CD14-positive monocyte (primary cell): ENCODE measurements at regions not wholly inside any gene's neighbourhood (a gene's known extent, or its start where the extent isn't known, plus 50 kb on each side); places are given as distances from the start of the nearest gene placed in this dataset.

ENCODE experiments used
- DNase-seq, 3 donors: peaks; one replicate each; pipeline ENCODE4 v3.0.0-alpha.2; 2011 to 2022
- H2AFZ ChIP-seq: 2 replicates; pipeline ENCODE4 v1.6.0; 2012; ENCODE audit warnings: mild to moderate bottlenecking, low read depth, low read length, inconsistent platforms; ENCODE audit not compliant: insufficient read depth, poor library complexity, severe bottlenecking
- H3K27ac ChIP-seq, 2 donors: 1 replicate in 1 of 2; 2 replicates in 1 of 2; pipeline ENCODE4 v1.5.1; 2012 to 2013; ENCODE audit warnings: low read length in 2 of 2, control low read depth in 1 of 2, inconsistent platforms in 1 of 2, low read depth in 1 of 2, mild to moderate bottlenecking in 1 of 2
- H3K27me3 ChIP-seq, 2 donors: one replicate each; pipeline versions ENCODE4 v1.6.0 to v1.6.1; 2011 to 2013; ENCODE audit warnings: low read length in 2 of 2; ENCODE audit not compliant: control insufficient read depth in 2 of 2, insufficient read depth in 2 of 2
- H3K36me3 ChIP-seq, 2 donors: replicated peaks in 1 of 2; 1 replicate in 1 of 2; 2 replicates in 1 of 2; pipeline versions ENCODE4 v1.5.1 to v1.6.1; 2012 to 2013; ENCODE audit warnings: low read length in 2 of 2, control low read depth in 1 of 2, inconsistent platforms in 1 of 2, mild to moderate bottlenecking in 1 of 2; ENCODE audit not compliant: insufficient read depth in 2 of 2, control insufficient read depth in 1 of 2
- H3K4me1 ChIP-seq, 2 donors: 1 replicate in 1 of 2; 2 replicates in 1 of 2; pipeline versions ENCODE4 v1.5.1 to v1.6.1; 2012 to 2013; ENCODE audit warnings: low read length in 2 of 2, control low read depth in 1 of 2, inconsistent platforms in 1 of 2, mild to moderate bottlenecking in 1 of 2, moderate library complexity in 1 of 2; ENCODE audit not compliant: insufficient read depth in 2 of 2, control insufficient read depth in 1 of 2
- H3K4me2 ChIP-seq: replicated peaks from 2 replicates; pipeline ENCODE3; 2012; ENCODE audit warnings: low read length, moderate library complexity, mild to moderate bottlenecking; ENCODE audit not compliant: poor library complexity, severe bottlenecking; ENCODE audit errors: extremely low read depth
- H3K4me3 ChIP-seq, 3 experiments: fragments of 200-600 bp in 1 of 3; sonication (generic) in 1 of 3; replicated peaks in 1 of 3; 1 replicate in 2 of 3; 2 replicates in 1 of 3; pipeline ENCODE4 v1.5.1; 2011 to 2013; ENCODE audit warnings: low read length in 3 of 3, mild to moderate bottlenecking in 3 of 3, control low read depth in 2 of 3, low read depth in 2 of 3, inconsistent platforms in 1 of 3, moderate library complexity in 1 of 3
- H3K79me2 ChIP-seq: 2 replicates; pipeline ENCODE4 v1.6.0; 2012; ENCODE audit warnings: mild to moderate bottlenecking, control low read depth, inconsistent platforms, low read length, moderate library complexity; ENCODE audit not compliant: insufficient read depth
- H3K9ac ChIP-seq: 2 replicates; pipeline ENCODE4 v1.6.0; 2017; ENCODE audit warnings: low read length, mild to moderate bottlenecking; ENCODE audit not compliant: insufficient read depth, poor library complexity, severe bottlenecking
- H3K9me3 ChIP-seq, 2 donors: replicated peaks in 1 of 2; 1 replicate in 1 of 2; 2 replicates in 1 of 2; pipeline versions ENCODE4 v1.5.1 to v1.6.1; 2012 to 2013; ENCODE audit warnings: low read length in 2 of 2, control low read depth in 1 of 2; ENCODE audit not compliant: control insufficient read depth in 1 of 2, insufficient read depth in 1 of 2
- H4K20me1 ChIP-seq: 2 replicates; pipeline ENCODE4 v1.6.0; 2012; ENCODE audit warnings: mild to moderate bottlenecking, low read length, control low read depth, moderate library complexity; ENCODE audit not compliant: insufficient read depth
- H3K27ac Mint-ChIP-seq, 7 donors: one replicate each; pipeline ENCODE4 v1.8.0; 2020; ENCODE audit warnings: mild to moderate bottlenecking in 7 of 7, mixed read lengths in 7 of 7, moderate library complexity in 6 of 7, inconsistent platforms in 2 of 7
- H3K27me3 Mint-ChIP-seq, 3 donors: one replicate each; pipeline ENCODE4 v1.8.0; 2021 to 2022; ENCODE audit warnings: low read depth in 3 of 3, mild to moderate bottlenecking in 3 of 3, mixed read lengths in 3 of 3, moderate library complexity in 3 of 3, inconsistent platforms in 1 of 3
- H3K36me3 Mint-ChIP-seq, 2 donors: one replicate each; pipeline ENCODE4 v1.8.0; 2020; ENCODE audit warnings: mixed read lengths in 2 of 2, inconsistent platforms in 1 of 2, mild to moderate bottlenecking in 1 of 2
- H3K4me1 Mint-ChIP-seq: one replicate; pipeline ENCODE4 v1.8.0; 2020; ENCODE audit warnings: mild to moderate bottlenecking, mixed read lengths
- H3K4me3 Mint-ChIP-seq, 2 donors: one replicate each; pipeline ENCODE4 v1.8.0; 2020; ENCODE audit warnings: mild to moderate bottlenecking in 2 of 2, mixed read lengths in 2 of 2, moderate library complexity in 1 of 2
- H3K9me3 Mint-ChIP-seq, 7 donors: one replicate each; pipeline ENCODE4 v1.8.0; 2020 to 2022; ENCODE audit warnings: mixed read lengths in 7 of 7, mild to moderate bottlenecking in 6 of 7, moderate library complexity in 6 of 7, inconsistent platforms in 2 of 7
- WGBS: methylation state at CpG from one replicate; pipeline ENCODE4 v1.1.5; 2013; ENCODE audit warnings: missing lambda C conversion rate; ENCODE audit not compliant: insufficient coverage; 5-methylcytosine and 5-hydroxymethylcytosine counted together
- intact Hi-C, 2 donors: fragments of 100-400 bp; cut with micrococcal nuclease; formaldehyde crosslinking; loops; one replicate each; pipeline versions ENCODE4 v1.15.0 to v1.15.1; 2023
- TF ChIP-seq, protein P1 (sequence below): fragments of 200-600 bp; IDR thresholded peaks from one replicate; pipeline ENCODE4 v1.8.0; 2022; ENCODE audit warnings: antibody characterized with exemption, mild to moderate bottlenecking

GRCh38 chr6:62942000-62942399 is 269.3 kb upstream of the FKBP1C start:
- Histone ChIP-seq H3K9ac (no peak overlapping the region), H3K27ac (no peak overlapping the region), H2AFZ (no peak overlapping the region), H4K20me1 (no peaks in the 10 kb centered on the region), H3K79me2 (no peaks in the 10 kb centered on the region), H3K36me3 (no peaks in the 10 kb centered on the region), H3K9me3 (peaks cover 17 to 21% of the 10 kb centered on the region in 2 donors), H3K27me3 (no peaks in the 10 kb centered on the region), H3K4me1 (no peaks in the 10 kb centered on the region), H3K4me2 (no peak overlapping the region), H3K4me3 (no peak overlapping the region)
- intact Hi-C loops: no loop called here
- Mint-ChIP-seq H3K9me3 (peaks cover 0 to 11% (median 5%) of the 10 kb centered on the region in 7 donors), H3K4me3 (no peak overlapping the region), H3K27me3 (no peaks in the 10 kb centered on the region), H3K36me3 (no peaks in the 10 kb centered on the region), H3K27ac (no peak overlapping the region), H3K4me1 (no peaks in the 10 kb centered on the region)
- no CpG with 5 or more reads among the region's 3 CpGs for WGBS
- no peak for DNase-seq
- TF ChIP-seq, protein P1, sequence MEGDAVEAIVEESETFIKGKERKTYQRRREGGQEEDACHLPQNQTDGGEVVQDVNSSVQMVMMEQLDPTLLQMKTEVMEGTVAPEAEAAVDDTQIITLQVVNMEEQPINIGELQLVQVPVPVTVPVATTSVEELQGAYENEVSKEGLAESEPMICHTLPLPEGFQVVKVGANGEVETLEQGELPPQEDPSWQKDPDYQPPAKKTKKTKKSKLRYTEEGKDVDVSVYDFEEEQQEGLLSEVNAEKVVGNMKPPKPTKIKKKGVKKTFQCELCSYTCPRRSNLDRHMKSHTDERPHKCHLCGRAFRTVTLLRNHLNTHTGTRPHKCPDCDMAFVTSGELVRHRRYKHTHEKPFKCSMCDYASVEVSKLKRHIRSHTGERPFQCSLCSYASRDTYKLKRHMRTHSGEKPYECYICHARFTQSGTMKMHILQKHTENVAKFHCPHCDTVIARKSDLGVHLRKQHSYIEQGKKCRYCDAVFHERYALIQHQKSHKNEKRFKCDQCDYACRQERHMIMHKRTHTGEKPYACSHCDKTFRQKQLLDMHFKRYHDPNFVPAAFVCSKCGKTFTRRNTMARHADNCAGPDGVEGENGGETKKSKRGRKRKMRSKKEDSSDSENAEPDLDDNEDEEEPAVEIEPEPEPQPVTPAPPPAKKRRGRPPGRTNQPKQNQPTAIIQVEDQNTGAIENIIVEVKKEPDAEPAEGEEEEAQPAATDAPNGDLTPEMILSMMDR: no peak

DNA sequence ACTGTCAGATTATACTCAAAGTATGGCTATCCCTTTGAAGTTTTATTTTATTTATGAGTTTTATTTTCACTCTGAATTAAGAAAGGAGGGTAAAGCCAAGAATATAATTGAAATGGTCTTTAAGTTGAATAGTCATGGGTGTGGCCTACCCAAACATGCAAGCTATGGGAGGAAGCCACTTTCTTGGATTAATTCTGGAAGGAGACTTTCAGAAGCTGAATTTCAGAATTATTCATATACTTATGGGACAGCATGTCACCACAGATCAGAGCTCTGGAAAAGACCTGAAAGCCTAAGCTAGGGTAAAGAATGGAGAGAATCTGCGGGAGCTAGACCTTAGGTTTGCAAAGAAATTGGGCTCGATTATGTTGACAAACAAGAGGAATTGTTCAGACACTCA is 242.4 kb upstream of the FKBP1C start:
- Histone ChIP-seq H3K9ac (no peak overlapping the region), H3K9me3 (peaks cover 8 to 16% of the 10 kb centered on the region in 2 donors), H3K4me3 (no peak overlapping the region), H3K27me3 (no peaks in the 10 kb centered on the region), H3K36me3 (no peaks in the 10 kb centered on the region), H2AFZ (no peak overlapping the region), H3K4me2 (no peak overlapping the region), H3K79me2 (no peaks in the 10 kb centered on the region), H3K4me1 (no peaks in the 10 kb centered on the region), H3K27ac (no peak overlapping the region), H4K20me1 (no peaks in the 10 kb centered on the region)
- no peak overlapping the region for H3K27ac Mint-ChIP-seq
- peaks cover 0 to 9% (median 5%) of the 10 kb centered on the region in 7 donors for H3K9me3 Mint-ChIP-seq
- no peak for DNase-seq
- H3K4me3 Mint-ChIP-seq: no peak overlapping the region
- no peaks in the 10 kb centered on the region for H3K36me3 Mint-ChIP-seq
- intact Hi-C loops: no loop called here
- H3K27me3 Mint-ChIP-seq: peaks cover 0 to under 1% (median 0%) of the 10 kb centered on the region in 3 donors
- no peaks in the 10 kb centered on the region for H3K4me1 Mint-ChIP-seq
- TF ChIP-seq, protein P1: no peak
- WGBS: 80% methylated on average over 1 of the region's 2 CpGs
